ENCODE measurements at regions not wholly inside any gene's neighbourhood (a gene's known extent, or its start where the extent isn't known, plus 50 kb on each side); places are given as distances from the start of the nearest gene placed in this dataset.

GRCh38 chr10:9554321-9554720 is 1463.4 kb upstream of the CELF2 start:
- no peak overlapping the region for H3K4me3 ChIP-seq
- ChIA-PET CTCF (no interaction called here), POLR2A (no interaction called here)
- no peaks in the 10 kb centered on the region for H3K4me1 ChIP-seq
- DNase-seq (ENCODE audit: low read depth in 1 of 2, low spot score in 1 of 2) = no peak
- 0% methylated on average over 1 of the region's 1 CpG for WGBS (ENCODE audit: missing lambda C conversion rate)
- no peak for FAIRE-seq
- no peaks in the 10 kb centered on the region for H3K9me3 ChIP-seq
- no peak overlapping the region for H3K27ac ChIP-seq
- ATAC-seq = no peak
- TF ChIP-seq ZC3H11A (IDR thresholded peaks at IDR 0.05) = no peak
- no peak for TF ChIP-seq CEBPB (IDR thresholded peaks at IDR 0.05)
- TF ChIP-seq KDM1A (IDR thresholded peaks at IDR 0.05; ENCODE audit: low read depth) = no peak
- no peak for TF ChIP-seq HOXB5 (CRISPR knock-in tag; IDR thresholded peaks at IDR 0.05)
- no peak for TF ChIP-seq RARB (CRISPR knock-in tag; IDR thresholded peaks at IDR 0.05)
- TF ChIP-seq POLR2A (IDR thresholded peaks at IDR 0.05; ENCODE audit: low read length) = no peak
- no peak for TF ChIP-seq HOXA7 (CRISPR knock-in tag; IDR thresholded peaks at IDR 0.05)
- no peak for TF ChIP-seq CBX2 (IDR thresholded peaks at IDR 0.05; ENCODE audit: borderline replicate concordance, low read depth)
- TF ChIP-seq ZSCAN20 (CRISPR knock-in tag; IDR thresholded peaks at IDR 0.05) = no peak
- no peak for TF ChIP-seq NPAS2 (CRISPR knock-in tag; IDR thresholded peaks at IDR 0.05; ENCODE audit: borderline replicate concordance)
- no peak overlapping the region for H3K4me2 ChIP-seq

GRCh38 chr10:9560976-9561375 is 1456.7 kb upstream of the CELF2 start:
- POLR2A ChIA-PET = no interaction called here
- 12% methylated on average over 3 of the region's 3 CpGs for WGBS (ENCODE audit: missing lambda C conversion rate)

More at GRCh38 chr10:9560976-9561375, 1456.7 kb upstream of the CELF2 start:
- Histone ChIP-seq H3K4me1 (no peaks in the 10 kb centered on the region), H3K4me3 (no peak overlapping the region), H3K27ac (no peak overlapping the region), H3K4me2 (no peak overlapping the region), H3K9me3 (no peaks in the 10 kb centered on the region)
- TF ChIP-seq ZNF302 (CRISPR knock-in tag; IDR thresholded peaks at IDR 0.05) = no peak
- TF ChIP-seq MAX (IDR thresholded peaks at IDR 0.05) = no peak
- no peak for TF ChIP-seq E2F6 (IDR thresholded peaks at IDR 0.05; ENCODE audit: borderline replicate concordance, low read depth)
- TF ChIP-seq MAZ (IDR thresholded peaks at IDR 0.05; ENCODE audit: borderline replicate concordance, low read depth, low read length) = no peak
- no peak for TF ChIP-seq ATOH8 (CRISPR knock-in tag; IDR thresholded peaks at IDR 0.05; ENCODE audit: low read depth)
- TF ChIP-seq USF2 (IDR thresholded peaks at IDR 0.05) = no peak
- TF ChIP-seq JUN (IDR thresholded peaks at IDR 0.05) = no peak
- TF ChIP-seq EHF (CRISPR knock-in tag; IDR thresholded peaks at IDR 0.05) = no peak
- TF ChIP-seq HDAC2 (IDR thresholded peaks at IDR 0.05) = no peak
- TF ChIP-seq MAFK (IDR thresholded peaks at IDR 0.05; ENCODE audit: partially characterized antibody) = no peak
- TF ChIP-seq BCL3 (IDR thresholded peaks at IDR 0.05) = no peak
- TF ChIP-seq HES2 (IDR thresholded peaks at IDR 0.05) = no peak
- TF ChIP-seq NPAS2 (CRISPR knock-in tag; IDR thresholded peaks at IDR 0.05; ENCODE audit: borderline replicate concordance) = no peak
- TF ChIP-seq NFE2L2 (conservative IDR thresholded peaks at IDR 0.05; ENCODE audit: low read length) = no peak
- no peak for TF ChIP-seq MYC (IDR thresholded peaks at IDR 0.05; ENCODE audit: borderline replicate concordance, low read length)
- TF ChIP-seq CTCF (IDR thresholded peaks at IDR 0.05) = no peak
- TF ChIP-seq KDM1A (IDR thresholded peaks at IDR 0.05; ENCODE audit: low read depth) = no peak
- DNase-seq (ENCODE audit: low read depth in 1 of 2, low spot score in 1 of 2) (no peak), FAIRE-seq (no peak), ATAC-seq (no peak)
- CTCF ChIA-PET = no interaction called here
